GM12873 (cell line): ENCODE measurements at regions not wholly inside any gene's neighbourhood (a gene's known extent, or its start where the extent isn't known, plus 50 kb on each side); places are given as distances from the start of the nearest gene placed in this dataset.

Experiments used
- TF ChIP-seq, protein P1 (sequence below): IDR thresholded peaks from 2 replicates; pipeline ENCODE4 v1.5.1; 2012; ENCODE audit warnings: low read depth, mild to moderate bottlenecking, moderate library complexity, low read length, control low read depth; ENCODE audit not compliant: insufficient read depth; ENCODE audit errors: missing control alignments

DNA sequence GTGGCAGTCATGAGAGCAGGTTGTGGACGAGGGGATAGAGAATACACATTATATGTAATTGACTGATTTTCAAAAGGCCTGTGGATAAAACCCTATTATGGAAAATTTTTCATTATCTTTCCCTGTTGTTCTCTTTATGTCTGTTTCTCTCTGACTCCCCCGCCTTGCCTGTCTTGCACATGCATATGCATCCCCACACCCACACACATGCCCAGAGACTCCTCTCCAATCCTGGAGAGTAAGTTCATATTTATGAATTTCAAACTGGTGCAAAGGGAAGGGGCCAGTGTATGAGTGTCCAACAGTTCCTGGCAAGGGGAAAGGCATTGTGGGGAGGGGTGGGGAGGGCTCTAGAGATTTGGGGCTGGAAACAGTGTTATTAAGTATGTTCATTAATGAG lies 60.8 kb upstream of the ARHGAP36 start:
- TF ChIP-seq, protein P1, sequence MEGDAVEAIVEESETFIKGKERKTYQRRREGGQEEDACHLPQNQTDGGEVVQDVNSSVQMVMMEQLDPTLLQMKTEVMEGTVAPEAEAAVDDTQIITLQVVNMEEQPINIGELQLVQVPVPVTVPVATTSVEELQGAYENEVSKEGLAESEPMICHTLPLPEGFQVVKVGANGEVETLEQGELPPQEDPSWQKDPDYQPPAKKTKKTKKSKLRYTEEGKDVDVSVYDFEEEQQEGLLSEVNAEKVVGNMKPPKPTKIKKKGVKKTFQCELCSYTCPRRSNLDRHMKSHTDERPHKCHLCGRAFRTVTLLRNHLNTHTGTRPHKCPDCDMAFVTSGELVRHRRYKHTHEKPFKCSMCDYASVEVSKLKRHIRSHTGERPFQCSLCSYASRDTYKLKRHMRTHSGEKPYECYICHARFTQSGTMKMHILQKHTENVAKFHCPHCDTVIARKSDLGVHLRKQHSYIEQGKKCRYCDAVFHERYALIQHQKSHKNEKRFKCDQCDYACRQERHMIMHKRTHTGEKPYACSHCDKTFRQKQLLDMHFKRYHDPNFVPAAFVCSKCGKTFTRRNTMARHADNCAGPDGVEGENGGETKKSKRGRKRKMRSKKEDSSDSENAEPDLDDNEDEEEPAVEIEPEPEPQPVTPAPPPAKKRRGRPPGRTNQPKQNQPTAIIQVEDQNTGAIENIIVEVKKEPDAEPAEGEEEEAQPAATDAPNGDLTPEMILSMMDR = no peak

DNA sequence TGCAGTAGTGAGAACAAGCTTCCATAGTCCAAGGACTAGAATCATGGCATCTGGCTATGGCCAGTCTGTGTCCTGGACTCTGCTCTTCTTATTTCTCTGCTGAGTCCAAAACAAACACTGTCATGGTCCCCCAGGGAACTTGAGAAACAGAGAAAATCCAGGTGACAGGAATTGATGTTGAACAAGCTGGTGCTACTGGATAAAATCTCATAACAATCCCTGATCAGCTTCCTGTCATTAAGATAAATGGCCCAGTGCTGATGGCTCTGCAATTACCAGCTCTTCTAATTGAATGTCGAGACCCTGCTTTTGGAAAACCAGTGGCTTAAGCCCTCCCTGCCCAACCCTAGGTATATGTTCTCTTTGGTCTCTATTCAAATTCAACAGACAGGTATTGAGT lies 58.8 kb upstream of the ARHGAP36 start:
- TF ChIP-seq, protein P1 = no peak
